GM20431 (cell line): ENCODE measurements at regions not wholly inside any gene's neighbourhood (a gene's known extent, or its start where the extent isn't known, plus 50 kb on each side); places are given as distances from the start of the nearest gene placed in this dataset.

Source experiments
- in situ Hi-C: fragments of 300-500 bp; cut with MseI, MboI; formaldehyde crosslinking; loops from one replicate; pipeline ENCODE4 v1.15.0; 2020; ENCODE audit warnings: low sequenced_read_pairs; ENCODE audit not compliant: unreplicated experiment

GRCh38 chr4:53734182-53734581, 142.9 kb upstream of the LNX1 start:
- in situ Hi-C loops, result no loop called here

- in situ Hi-C loops, result no loop called here
Observed at GRCh38 chr4:53732661-53733060, 141.4 kb upstream of the LNX1 start.

GRCh38 chr4:53730031-53730805, 138.9 kb upstream of the LNX1 start:
- in situ Hi-C loops, result no loop called here

GRCh38 chr4:53722110-53722509, 130.8 kb upstream of the LNX1 start:
- in situ Hi-C loops, result loop anchor here (25.0 kb wide), 1 partner anchor 515 kb away; the partner anchor contains the start of gene PDGFRA

- in situ Hi-C loops, result loop anchor here (25.0 kb wide), 1 partner anchor 516 kb away; the partner anchor contains the start of gene PDGFRA
Observed at GRCh38 chr4:53721263-53721662, 130.0 kb upstream of the LNX1 start.

GRCh38 chr4:53720776-53721175, 129.5 kb upstream of the LNX1 start:
- in situ Hi-C loops, result loop anchor here (25.0 kb wide), 1 partner anchor 517 kb away; the partner anchor contains the start of gene PDGFRA

GRCh38 chr4:53717064-53717549, 125.8 kb upstream of the LNX1 start:
- in situ Hi-C loops, result loop anchor here (25.0 kb wide), 1 partner anchor 520 kb away; the partner anchor contains the start of gene PDGFRA

GRCh38 chr4:53716471-53717063, 125.3 kb upstream of the LNX1 start:
- in situ Hi-C loops, result loop anchor here (25.0 kb wide), 1 partner anchor 521 kb away; the partner anchor contains the start of gene PDGFRA

- in situ Hi-C loops, result loop anchor here (25.0 kb wide), 1 partner anchor 521 kb away; the partner anchor contains the start of gene PDGFRA
Observed at GRCh38 chr4:53716011-53716410, 124.7 kb upstream of the LNX1 start.

- in situ Hi-C loops, result loop anchor here (25.0 kb wide), 1 partner anchor 523 kb away; the partner anchor contains the start of gene PDGFRA
Observed at GRCh38 chr4:53714236-53715140, 123.2 kb upstream of the LNX1 start.

GRCh38 chr4:53713767-53714166, 122.5 kb upstream of the LNX1 start:
- in situ Hi-C loops, result loop anchor here (25.0 kb wide), 1 partner anchor 524 kb away; the partner anchor contains the start of gene PDGFRA

- in situ Hi-C loops, result loop anchor here (25.0 kb wide), 1 partner anchor 524 kb away; the partner anchor contains the start of gene PDGFRA
Observed at GRCh38 chr4:53713296-53713695, 122.0 kb upstream of the LNX1 start.

GRCh38 chr4:53712408-53713020, 121.2 kb upstream of the LNX1 start:
- in situ Hi-C loops, result loop anchor here (25.0 kb wide), 1 partner anchor 525 kb away; the partner anchor contains the start of gene PDGFRA

- in situ Hi-C loops, result loop anchor here (25.0 kb wide), 1 partner anchor 525 kb away; the partner anchor contains the start of gene PDGFRA
Observed at GRCh38 chr4:53711926-53712325, 120.6 kb upstream of the LNX1 start.

GRCh38 chr4:53709693-53710092, 118.4 kb upstream of the LNX1 start:
- in situ Hi-C loops, result loop anchor here (25.0 kb wide), 1 partner anchor 528 kb away; the partner anchor contains the start of gene PDGFRA

- in situ Hi-C loops, result loop anchor here (25.0 kb wide), 1 partner anchor 530 kb away; the partner anchor contains the start of gene PDGFRA
Observed at GRCh38 chr4:53707491-53707890, 116.2 kb upstream of the LNX1 start.

GRCh38 chr4:53706422-53707032, 115.2 kb upstream of the LNX1 start:
- in situ Hi-C loops, result loop anchor here (25.0 kb wide), 1 partner anchor 531 kb away; the partner anchor contains the start of gene PDGFRA

GRCh38 chr4:53705972-53706371, 114.7 kb upstream of the LNX1 start:
- in situ Hi-C loops, result loop anchor here (25.0 kb wide), 1 partner anchor 531 kb away; the partner anchor contains the start of gene PDGFRA
